ENCODE measurements at regions not wholly inside any gene's neighbourhood (a gene's known extent, or its start where the extent isn't known, plus 50 kb on each side); places are given as distances from the start of the nearest gene placed in this dataset.

GRCh38 chr17:77332981-77333685 lies 192.4 kb downstream of the SEC14L1 start:
- TF ChIP-seq MAX (CRISPR knock-in tag; IDR thresholded peaks at IDR 0.05) (no peak), ZNF121 (CRISPR knock-in tag; IDR thresholded peaks at IDR 0.05) (no peak), ERG (CRISPR knock-in tag; IDR thresholded peaks at IDR 0.05) (no peak), CTCF (IDR thresholded peaks at IDR 0.05) (no peak), CREM (CRISPR knock-in tag; IDR thresholded peaks at IDR 0.05) (no peak)

Measured in WTC11 (cell line).